H1 (cell line): ENCODE measurements at regions not wholly inside any gene's neighbourhood (a gene's known extent, or its start where the extent isn't known, plus 50 kb on each side); places are given as distances from the start of the nearest gene placed in this dataset.

Experiments used
- RNF2 ChIP-seq: fragments of 200-900, 300-1000 bp; sonication (generic); IDR thresholded peaks from 2 replicates; pipeline ENCODE4 v1.7.1; 2016; ENCODE audit warnings: borderline replicate concordance, low read depth, mild to moderate bottlenecking, antibody characterized with exemption, low read length; ENCODE audit not compliant: poor library complexity, severe bottlenecking; ENCODE audit errors: missing control alignments
- TF ChIP-seq, protein P1 (sequence below): fragments of 300-600 bp; sonication (generic); IDR thresholded peaks from 2 replicates; pipeline ENCODE4 v1.7.1; 2012; ENCODE audit warnings: low read length, moderate library complexity, mild to moderate bottlenecking, inconsistent platforms; ENCODE audit not compliant: insufficient replicate concordance

DNA sequence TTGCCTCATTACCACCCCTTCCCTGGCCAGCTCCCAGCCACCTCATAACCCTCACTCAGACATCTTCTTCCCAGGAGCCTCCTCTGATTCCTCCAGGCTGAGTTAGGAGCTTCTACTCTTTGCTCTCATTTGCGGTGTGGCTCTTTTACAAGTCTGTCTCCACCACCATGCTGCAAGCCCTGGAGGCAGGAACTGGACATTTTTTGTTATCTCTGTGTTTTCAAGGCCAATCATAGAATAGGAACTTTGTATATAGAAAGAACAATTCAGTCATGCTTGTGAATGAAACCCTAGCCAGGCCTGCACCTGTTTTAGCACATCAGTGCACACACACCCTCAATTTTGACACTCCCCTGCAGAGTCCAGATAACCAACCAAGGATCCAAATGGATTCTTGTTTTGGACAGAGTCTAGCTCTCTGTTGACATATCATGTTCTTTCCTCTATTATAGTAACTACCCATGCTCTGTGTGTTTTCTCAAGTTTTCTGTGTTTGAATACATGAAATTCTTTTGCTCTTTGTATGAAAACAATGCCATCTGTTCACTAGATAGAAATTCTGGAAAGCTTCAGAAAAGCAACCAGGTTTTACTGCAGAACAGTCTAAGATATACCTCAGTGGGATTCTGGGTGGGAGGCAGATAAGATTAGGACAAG is 60.9 kb upstream of the ZNF648 start (continued):
- TF ChIP-seq, protein P1, sequence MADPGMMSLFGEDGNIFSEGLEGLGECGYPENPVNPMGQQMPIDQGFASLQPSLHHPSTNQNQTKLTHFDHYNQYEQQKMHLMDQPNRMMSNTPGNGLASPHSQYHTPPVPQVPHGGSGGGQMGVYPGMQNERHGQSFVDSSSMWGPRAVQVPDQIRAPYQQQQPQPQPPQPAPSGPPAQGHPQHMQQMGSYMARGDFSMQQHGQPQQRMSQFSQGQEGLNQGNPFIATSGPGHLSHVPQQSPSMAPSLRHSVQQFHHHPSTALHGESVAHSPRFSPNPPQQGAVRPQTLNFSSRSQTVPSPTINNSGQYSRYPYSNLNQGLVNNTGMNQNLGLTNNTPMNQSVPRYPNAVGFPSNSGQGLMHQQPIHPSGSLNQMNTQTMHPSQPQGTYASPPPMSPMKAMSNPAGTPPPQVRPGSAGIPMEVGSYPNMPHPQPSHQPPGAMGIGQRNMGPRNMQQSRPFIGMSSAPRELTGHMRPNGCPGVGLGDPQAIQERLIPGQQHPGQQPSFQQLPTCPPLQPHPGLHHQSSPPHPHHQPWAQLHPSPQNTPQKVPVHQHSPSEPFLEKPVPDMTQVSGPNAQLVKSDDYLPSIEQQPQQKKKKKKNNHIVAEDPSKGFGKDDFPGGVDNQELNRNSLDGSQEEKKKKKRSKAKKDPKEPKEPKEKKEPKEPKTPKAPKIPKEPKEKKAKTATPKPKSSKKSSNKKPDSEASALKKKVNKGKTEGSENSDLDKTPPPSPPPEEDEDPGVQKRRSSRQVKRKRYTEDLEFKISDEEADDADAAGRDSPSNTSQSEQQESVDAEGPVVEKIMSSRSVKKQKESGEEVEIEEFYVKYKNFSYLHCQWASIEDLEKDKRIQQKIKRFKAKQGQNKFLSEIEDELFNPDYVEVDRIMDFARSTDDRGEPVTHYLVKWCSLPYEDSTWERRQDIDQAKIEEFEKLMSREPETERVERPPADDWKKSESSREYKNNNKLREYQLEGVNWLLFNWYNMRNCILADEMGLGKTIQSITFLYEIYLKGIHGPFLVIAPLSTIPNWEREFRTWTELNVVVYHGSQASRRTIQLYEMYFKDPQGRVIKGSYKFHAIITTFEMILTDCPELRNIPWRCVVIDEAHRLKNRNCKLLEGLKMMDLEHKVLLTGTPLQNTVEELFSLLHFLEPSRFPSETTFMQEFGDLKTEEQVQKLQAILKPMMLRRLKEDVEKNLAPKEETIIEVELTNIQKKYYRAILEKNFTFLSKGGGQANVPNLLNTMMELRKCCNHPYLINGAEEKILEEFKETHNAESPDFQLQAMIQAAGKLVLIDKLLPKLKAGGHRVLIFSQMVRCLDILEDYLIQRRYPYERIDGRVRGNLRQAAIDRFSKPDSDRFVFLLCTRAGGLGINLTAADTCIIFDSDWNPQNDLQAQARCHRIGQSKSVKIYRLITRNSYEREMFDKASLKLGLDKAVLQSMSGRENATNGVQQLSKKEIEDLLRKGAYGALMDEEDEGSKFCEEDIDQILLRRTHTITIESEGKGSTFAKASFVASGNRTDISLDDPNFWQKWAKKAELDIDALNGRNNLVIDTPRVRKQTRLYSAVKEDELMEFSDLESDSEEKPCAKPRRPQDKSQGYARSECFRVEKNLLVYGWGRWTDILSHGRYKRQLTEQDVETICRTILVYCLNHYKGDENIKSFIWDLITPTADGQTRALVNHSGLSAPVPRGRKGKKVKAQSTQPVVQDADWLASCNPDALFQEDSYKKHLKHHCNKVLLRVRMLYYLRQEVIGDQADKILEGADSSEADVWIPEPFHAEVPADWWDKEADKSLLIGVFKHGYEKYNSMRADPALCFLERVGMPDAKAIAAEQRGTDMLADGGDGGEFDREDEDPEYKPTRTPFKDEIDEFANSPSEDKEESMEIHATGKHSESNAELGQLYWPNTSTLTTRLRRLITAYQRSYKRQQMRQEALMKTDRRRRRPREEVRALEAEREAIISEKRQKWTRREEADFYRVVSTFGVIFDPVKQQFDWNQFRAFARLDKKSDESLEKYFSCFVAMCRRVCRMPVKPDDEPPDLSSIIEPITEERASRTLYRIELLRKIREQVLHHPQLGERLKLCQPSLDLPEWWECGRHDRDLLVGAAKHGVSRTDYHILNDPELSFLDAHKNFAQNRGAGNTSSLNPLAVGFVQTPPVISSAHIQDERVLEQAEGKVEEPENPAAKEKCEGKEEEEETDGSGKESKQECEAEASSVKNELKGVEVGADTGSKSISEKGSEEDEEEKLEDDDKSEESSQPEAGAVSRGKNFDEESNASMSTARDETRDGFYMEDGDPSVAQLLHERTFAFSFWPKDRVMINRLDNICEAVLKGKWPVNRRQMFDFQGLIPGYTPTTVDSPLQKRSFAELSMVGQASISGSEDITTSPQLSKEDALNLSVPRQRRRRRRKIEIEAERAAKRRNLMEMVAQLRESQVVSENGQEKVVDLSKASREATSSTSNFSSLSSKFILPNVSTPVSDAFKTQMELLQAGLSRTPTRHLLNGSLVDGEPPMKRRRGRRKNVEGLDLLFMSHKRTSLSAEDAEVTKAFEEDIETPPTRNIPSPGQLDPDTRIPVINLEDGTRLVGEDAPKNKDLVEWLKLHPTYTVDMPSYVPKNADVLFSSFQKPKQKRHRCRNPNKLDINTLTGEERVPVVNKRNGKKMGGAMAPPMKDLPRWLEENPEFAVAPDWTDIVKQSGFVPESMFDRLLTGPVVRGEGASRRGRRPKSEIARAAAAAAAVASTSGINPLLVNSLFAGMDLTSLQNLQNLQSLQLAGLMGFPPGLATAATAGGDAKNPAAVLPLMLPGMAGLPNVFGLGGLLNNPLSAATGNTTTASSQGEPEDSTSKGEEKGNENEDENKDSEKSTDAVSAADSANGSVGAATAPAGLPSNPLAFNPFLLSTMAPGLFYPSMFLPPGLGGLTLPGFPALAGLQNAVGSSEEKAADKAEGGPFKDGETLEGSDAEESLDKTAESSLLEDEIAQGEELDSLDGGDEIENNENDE = no peak
- TF ChIP-seq RNF2 = no peak
- TF ChIP-seq, all 59 proteins: peak for 0
